ENCODE measurements at regions not wholly inside any gene's neighbourhood (a gene's known extent, or its start where the extent isn't known, plus 50 kb on each side); places are given as distances from the start of the nearest gene placed in this dataset.

DNA sequence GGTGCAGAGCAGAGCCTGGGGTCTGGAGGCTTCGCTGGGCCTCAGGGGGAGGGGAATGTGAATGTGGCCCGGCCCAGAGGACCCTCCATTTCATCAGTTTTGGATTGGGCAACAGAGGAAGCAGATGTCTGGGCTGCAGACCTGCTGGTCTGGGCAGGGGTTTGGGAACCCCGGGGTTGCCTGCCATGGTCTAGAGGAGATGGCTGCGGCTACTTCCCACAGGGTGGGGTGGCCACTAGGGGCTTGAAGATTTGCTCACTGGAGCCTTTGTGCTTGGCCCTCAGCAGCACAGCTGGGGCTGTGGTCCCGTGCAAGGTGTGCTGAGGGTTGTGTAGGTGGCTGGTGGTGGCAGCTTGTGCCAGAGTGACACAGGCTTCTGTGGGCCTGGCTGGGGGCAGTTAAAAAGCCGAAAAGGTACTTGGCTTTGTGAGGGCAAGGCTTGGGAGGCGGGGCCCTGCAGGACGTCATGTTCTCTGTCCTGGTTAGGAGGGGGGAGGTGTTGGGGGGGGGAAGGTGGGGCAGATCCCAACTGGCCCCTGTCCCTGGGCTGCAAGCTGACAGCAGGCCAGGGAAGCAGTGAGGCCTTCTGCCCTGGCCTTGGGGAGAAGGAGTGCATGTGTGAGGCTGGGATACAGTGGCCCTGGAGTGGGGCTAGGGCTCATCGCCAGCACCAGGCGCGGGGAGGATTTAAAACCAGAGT, 98.0 kb downstream of the KPNA2 start:
- Histone ChIP-seq H2BK15ac (ENCODE audit: low read length) (no peak overlapping the region), H2AFZ (ENCODE audit: low read length) (no peak overlapping the region), H2BK5ac (ENCODE audit: low read depth, low read length) (0 out of 2 replicates have a peak overlapping the region, but pooled peaks have one; percentile 44), H3K79me1 (ENCODE audit: low read depth, low read length) (no peaks in the 10 kb centered on the region), H2BK20ac (ENCODE audit: low read length) (no peak overlapping the region), H3K56ac (replicated peaks; ENCODE audit: insufficient read length, low read depth, low read length) (no peak overlapping the region), H3K4me1 (replicated peaks in 1 of 4; ENCODE audit: control insufficient read depth in 3 of 4, insufficient read depth in 4 of 4, low read length in 3 of 4) (peaks cover 0 to 8% (median 0%) of the 10 kb centered on the region in 4 experiments; a peak in 2 of 7 replicates), H3K18ac (ENCODE audit: extremely low read depth, low read length) (no peak overlapping the region; the same call in 1 of the 2 replicates), H3K4ac (replicated peaks; ENCODE audit: insufficient read length, low read depth, low read length) (no peak overlapping the region), H3K27me3 (replicated peaks in 1 of 4; ENCODE audit: control insufficient read depth in 3 of 4, extremely low read depth in 1 of 4, insufficient read depth in 3 of 4, low read length in 3 of 4) (no peaks in the 10 kb centered on the region), H3K79me2 (ENCODE audit: control insufficient read depth in 1 of 2, insufficient read depth in 2 of 2, low read length in 2 of 2) (no peaks in the 10 kb centered on the region), H4K91ac (replicated peaks; ENCODE audit: insufficient read length, low read length) (no peak overlapping the region), H3K9ac (replicated peaks in 1 of 4; ENCODE audit: extremely low read depth in 1 of 4, low read depth in 3 of 4, low read length in 3 of 4) (no peak overlapping the region), H3K23ac (ENCODE audit: insufficient read length) (no peak overlapping the region), H3K4me2 (ENCODE audit: insufficient read depth in 1 of 2, low read depth in 2 of 2, low read length in 2 of 2) (no peak overlapping the region), H3K27ac (ENCODE audit: low read depth, low read length) (no peak overlapping the region), H3K9me3 (ENCODE audit: insufficient read depth in 2 of 2, low read depth in 1 of 2, low read length in 1 of 2) (no peaks in the 10 kb centered on the region), H4K5ac (ENCODE audit: insufficient read length, low read depth, low read length) (no peak overlapping the region), H3K36me3 (ENCODE audit: control insufficient read depth in 2 of 4, insufficient read depth in 4 of 4, low read length in 3 of 4) (no peaks in the 10 kb centered on the region), H3K4me3 (ENCODE audit: extremely low read depth in 1 of 4, insufficient read depth in 2 of 4, low read depth in 3 of 4, low read length in 4 of 4) (no peak overlapping the region), H4K8ac (ENCODE audit: extremely low read depth, insufficient read depth, low read length) (no peak overlapping the region), H4K20me1 (replicated peaks in 1 of 2; ENCODE audit: control insufficient read depth in 1 of 2, insufficient read depth in 2 of 2, low read length in 2 of 2) (no peaks in the 10 kb centered on the region), H2AK5ac (ENCODE audit: low read depth, low read length) (no peak overlapping the region), H2BK12ac (ENCODE audit: low read depth, low read length) (no peak overlapping the region), H3K14ac (ENCODE audit: insufficient read length) (no peak overlapping the region), H2BK120ac (replicated peaks; ENCODE audit: low read depth, low read length) (no peak overlapping the region), H3K23me2 (ENCODE audit: low read depth, low read length) (no peaks in the 10 kb centered on the region)
- no peak for TF ChIP-seq POLR2A (IDR thresholded peaks at IDR 0.05; ENCODE audit: control extremely low read depth in 1 of 2, low read depth in 2 of 2, low read length in 2 of 2)
- TF ChIP-seq, protein P1, sequence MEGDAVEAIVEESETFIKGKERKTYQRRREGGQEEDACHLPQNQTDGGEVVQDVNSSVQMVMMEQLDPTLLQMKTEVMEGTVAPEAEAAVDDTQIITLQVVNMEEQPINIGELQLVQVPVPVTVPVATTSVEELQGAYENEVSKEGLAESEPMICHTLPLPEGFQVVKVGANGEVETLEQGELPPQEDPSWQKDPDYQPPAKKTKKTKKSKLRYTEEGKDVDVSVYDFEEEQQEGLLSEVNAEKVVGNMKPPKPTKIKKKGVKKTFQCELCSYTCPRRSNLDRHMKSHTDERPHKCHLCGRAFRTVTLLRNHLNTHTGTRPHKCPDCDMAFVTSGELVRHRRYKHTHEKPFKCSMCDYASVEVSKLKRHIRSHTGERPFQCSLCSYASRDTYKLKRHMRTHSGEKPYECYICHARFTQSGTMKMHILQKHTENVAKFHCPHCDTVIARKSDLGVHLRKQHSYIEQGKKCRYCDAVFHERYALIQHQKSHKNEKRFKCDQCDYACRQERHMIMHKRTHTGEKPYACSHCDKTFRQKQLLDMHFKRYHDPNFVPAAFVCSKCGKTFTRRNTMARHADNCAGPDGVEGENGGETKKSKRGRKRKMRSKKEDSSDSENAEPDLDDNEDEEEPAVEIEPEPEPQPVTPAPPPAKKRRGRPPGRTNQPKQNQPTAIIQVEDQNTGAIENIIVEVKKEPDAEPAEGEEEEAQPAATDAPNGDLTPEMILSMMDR (IDR thresholded peaks at IDR 0.05; ENCODE audit: control extremely low read depth in 1 of 3, insufficient read depth in 1 of 3, low read depth in 1 of 3, low read length in 3 of 3): peak; percentile 12 to 43 (median 40); a peak in 3 of 4 replicates
- ChIA-PET CTCF (ENCODE audit: partially characterized antibody) (no interaction called here), POLR2A (ENCODE audit: partially characterized antibody) (interaction anchor here (1.5 kb wide), 1 partner anchor 11 kb away, joined by 3 read pairs; no protein-coding TSS in a partner anchor)
- peak in 1 of 2 experiments; percentile 60 for DNase-seq (ENCODE audit: low read depth in 1 of 2, low spot score in 2 of 2)
- no peak for FAIRE-seq
- WGBS, 2 experiments (ENCODE audit: extremely low coverage in 1 of 2, insufficient coverage in 1 of 2, insufficient read length in 1 of 2, insufficient replicate concordance in 2 of 2, low coverage in 1 of 2, low lambda C conversion rate in 2 of 2, missing lambda C conversion rate in 1 of 2): 81% methylated on average over 9 of the region's 11 CpGs; no CpG with 5 or more reads in 1 of the 2 experiments

All from H1 (cell line).